ENCODE measurements at regions not wholly inside any gene's neighbourhood (a gene's known extent, or its start where the extent isn't known, plus 50 kb on each side); places are given as distances from the start of the nearest gene placed in this dataset.
A peak's percentile ranks its signal among the peaks of the same experiment; 100 is the strongest.

GRCh38 chr7:17631061-17631460, 309.2 kb downstream of the SNX13 start:
- Histone ChIP-seq H3K36me3 (replicated peaks) (no peaks in the 10 kb centered on the region), H3K4me3 (ENCODE audit: low read depth, low read length) (no peak overlapping the region), H3K27me3 (replicated peaks) (no peaks in the 10 kb centered on the region), H3K27ac (no peak overlapping the region)
- TF ChIP-seq, protein P1, sequence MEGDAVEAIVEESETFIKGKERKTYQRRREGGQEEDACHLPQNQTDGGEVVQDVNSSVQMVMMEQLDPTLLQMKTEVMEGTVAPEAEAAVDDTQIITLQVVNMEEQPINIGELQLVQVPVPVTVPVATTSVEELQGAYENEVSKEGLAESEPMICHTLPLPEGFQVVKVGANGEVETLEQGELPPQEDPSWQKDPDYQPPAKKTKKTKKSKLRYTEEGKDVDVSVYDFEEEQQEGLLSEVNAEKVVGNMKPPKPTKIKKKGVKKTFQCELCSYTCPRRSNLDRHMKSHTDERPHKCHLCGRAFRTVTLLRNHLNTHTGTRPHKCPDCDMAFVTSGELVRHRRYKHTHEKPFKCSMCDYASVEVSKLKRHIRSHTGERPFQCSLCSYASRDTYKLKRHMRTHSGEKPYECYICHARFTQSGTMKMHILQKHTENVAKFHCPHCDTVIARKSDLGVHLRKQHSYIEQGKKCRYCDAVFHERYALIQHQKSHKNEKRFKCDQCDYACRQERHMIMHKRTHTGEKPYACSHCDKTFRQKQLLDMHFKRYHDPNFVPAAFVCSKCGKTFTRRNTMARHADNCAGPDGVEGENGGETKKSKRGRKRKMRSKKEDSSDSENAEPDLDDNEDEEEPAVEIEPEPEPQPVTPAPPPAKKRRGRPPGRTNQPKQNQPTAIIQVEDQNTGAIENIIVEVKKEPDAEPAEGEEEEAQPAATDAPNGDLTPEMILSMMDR (IDR thresholded peaks at IDR 0.05; ENCODE audit: low read depth, low read length, missing control alignments), result no peak
- no peak for DNase-seq
- in situ Hi-C loops (cut with HindIII; ENCODE audit: low pct_ligation_motif_present, low sequenced_read_pairs), result no loop called here

DNA sequence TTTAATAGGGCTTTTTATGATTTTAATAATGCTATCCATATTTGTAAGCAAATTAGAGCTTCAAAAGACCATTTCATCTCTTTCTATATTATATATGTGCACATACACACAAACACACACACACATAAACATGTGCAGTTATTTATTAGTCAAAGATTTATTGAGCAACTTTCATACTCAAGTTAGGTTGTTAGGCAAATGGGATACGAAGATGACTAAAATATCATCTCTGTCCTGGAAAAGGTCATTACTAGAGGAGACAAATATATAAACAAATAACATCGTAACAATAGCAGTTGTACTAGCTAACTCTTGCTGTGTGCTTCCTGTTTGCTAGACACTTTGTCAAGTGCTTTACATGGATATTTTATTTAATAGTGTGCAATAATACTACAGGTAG, 307.9 kb downstream of the SNX13 start:
- no peaks in the 10 kb centered on the region for H3K27me3 ChIP-seq (replicated peaks)
- TF ChIP-seq, protein P1 (IDR thresholded peaks at IDR 0.05; ENCODE audit: low read depth, low read length, missing control alignments), result no peak
- no peak for DNase-seq
- no peaks in the 10 kb centered on the region for H3K36me3 ChIP-seq (replicated peaks)
- H3K4me3 ChIP-seq (ENCODE audit: low read depth, low read length), result no peak overlapping the region
- no peak overlapping the region for H3K27ac ChIP-seq
- in situ Hi-C loops (cut with HindIII; ENCODE audit: low pct_ligation_motif_present, low sequenced_read_pairs), result no loop called here

DNA sequence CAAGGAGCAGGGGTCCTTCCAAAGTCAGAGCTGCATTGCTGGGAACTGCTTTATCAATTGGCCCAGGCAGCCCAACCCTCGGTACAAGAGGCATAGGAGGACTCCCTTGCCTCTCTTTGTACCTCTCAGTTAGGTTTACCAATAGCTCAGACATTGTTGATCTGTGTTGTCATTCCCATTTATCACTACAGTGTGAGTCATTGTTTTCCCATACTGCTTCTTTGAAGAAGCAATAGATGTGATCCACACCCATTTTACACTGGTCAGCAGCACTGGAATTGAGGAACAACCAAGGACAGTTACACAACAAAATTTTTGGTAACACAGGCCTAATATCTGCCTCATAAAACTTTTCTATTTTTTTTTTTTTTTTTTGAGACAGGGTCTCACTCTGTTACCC, 307.2 kb downstream of the SNX13 start:
- Histone ChIP-seq H3K27ac (peak overlapping the region; percentile 21), H3K27me3 (replicated peaks) (no peaks in the 10 kb centered on the region), H3K4me3 (ENCODE audit: low read depth, low read length) (no peak overlapping the region), H3K36me3 (replicated peaks) (no peaks in the 10 kb centered on the region)
- TF ChIP-seq, protein P1 (IDR thresholded peaks at IDR 0.05; ENCODE audit: low read depth, low read length, missing control alignments), result no peak
- in situ Hi-C loops (cut with HindIII; ENCODE audit: low pct_ligation_motif_present, low sequenced_read_pairs), result no loop called here
- peak; percentile 51 for DNase-seq

GRCh38 chr7:17638727-17639126, 301.6 kb downstream of the SNX13 start:
- TF ChIP-seq, protein P1 (IDR thresholded peaks at IDR 0.05; ENCODE audit: low read depth, low read length, missing control alignments), result no peak
- Histone ChIP-seq H3K27me3 (replicated peaks) (no peaks in the 10 kb centered on the region), H3K27ac (no peak overlapping the region), H3K4me3 (ENCODE audit: low read depth, low read length) (no peak overlapping the region), H3K36me3 (replicated peaks) (no peaks in the 10 kb centered on the region)
- no peak for DNase-seq
- in situ Hi-C loops (cut with HindIII; ENCODE audit: low pct_ligation_motif_present, low sequenced_read_pairs), result no loop called here

DNA sequence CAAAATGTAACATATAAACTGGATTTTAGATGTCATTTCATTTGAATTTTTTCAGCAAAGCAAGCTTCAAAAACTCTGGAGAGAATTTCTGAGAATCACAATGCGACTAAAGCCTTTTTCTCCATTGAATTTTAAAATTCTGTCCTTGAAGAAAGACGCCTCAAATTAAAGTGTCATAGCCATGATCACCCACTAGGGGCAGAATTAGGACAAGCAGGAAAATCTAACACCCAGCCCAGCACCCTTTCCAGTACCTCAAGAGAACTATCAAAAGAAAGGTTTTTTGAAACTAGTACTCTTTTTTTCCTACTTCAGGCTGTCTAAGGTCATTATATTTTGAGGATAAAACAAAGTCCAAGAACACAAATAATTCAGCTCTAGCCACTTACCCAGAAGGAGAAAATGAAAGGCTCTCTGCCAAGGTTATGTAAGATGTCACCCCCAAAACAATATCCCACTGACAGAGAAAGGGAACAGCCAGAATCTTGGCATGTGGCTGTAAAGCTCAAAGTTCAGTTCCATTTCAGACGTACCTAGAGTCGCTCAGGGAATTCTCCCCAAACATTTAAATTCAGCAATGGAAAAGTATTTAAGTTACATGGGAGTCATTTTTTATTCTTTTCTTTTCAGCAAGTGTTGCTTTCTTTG, 299.4 kb downstream of the SNX13 start:
- in situ Hi-C loops (cut with HindIII; ENCODE audit: low pct_ligation_motif_present, low sequenced_read_pairs), result no loop called here
- Histone ChIP-seq H3K36me3 (replicated peaks) (no peaks in the 10 kb centered on the region), H3K4me3 (ENCODE audit: low read depth, low read length) (no peak overlapping the region), H3K27ac (no peak overlapping the region), H3K27me3 (replicated peaks) (no peaks in the 10 kb centered on the region)
- peak; percentile 52 for DNase-seq
- TF ChIP-seq, protein P1 (IDR thresholded peaks at IDR 0.05; ENCODE audit: low read depth, low read length, missing control alignments), result peak; percentile 73

DNA sequence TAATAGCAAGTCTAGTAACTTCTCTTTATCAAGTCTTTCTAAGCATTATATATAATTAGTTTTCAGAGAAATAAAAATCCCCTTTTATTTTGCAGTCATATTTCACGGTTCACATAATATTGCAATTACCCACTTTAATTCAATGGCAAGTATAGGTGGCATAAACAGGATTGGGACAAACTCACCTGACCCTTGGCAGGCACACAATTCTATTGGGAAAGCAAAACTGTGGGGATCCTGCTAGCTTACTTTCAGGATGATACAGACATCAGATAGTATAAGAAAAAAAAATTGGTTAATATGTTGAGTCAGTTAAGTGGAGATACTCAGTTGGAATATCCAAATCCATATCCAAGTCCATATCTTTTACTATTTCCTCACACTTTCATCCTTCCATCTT, 294.8 kb downstream of the SNX13 start:
- no peak for DNase-seq
- no peak overlapping the region for H3K27ac ChIP-seq
- TF ChIP-seq, protein P1 (IDR thresholded peaks at IDR 0.05; ENCODE audit: low read depth, low read length, missing control alignments), result no peak
- no peaks in the 10 kb centered on the region for H3K27me3 ChIP-seq (replicated peaks)
- H3K4me3 ChIP-seq (ENCODE audit: low read depth, low read length), result no peak overlapping the region
- H3K36me3 ChIP-seq (replicated peaks), result no peaks in the 10 kb centered on the region
- in situ Hi-C loops (cut with HindIII; ENCODE audit: low pct_ligation_motif_present, low sequenced_read_pairs), result no loop called here

Data from brain microvascular endothelial cell (primary cell).